ENCODE measurements at regions not wholly inside any gene's neighbourhood (a gene's known extent, or its start where the extent isn't known, plus 50 kb on each side); places are given as distances from the start of the nearest gene placed in this dataset.

DNA sequence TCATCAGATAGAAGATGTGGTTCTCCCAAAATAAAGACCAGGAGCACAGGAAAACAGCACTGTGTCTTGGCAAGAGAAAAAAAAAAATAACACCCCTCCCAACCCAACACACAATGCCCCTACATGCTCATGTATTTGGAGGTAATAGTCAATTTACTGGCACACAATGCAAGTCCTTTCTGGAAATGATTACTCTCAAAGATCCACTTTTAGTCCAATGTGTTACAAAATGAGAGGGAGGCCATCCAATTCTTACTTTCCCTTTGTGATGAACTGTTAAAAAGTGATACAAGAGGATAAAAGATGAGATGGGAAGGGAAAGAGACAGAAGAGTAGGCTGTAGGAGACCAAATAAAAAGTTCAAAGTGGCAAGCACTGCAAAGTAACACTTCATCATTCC is 180.3 kb upstream of the DKK2 start:
- TF ChIP-seq, protein P1, sequence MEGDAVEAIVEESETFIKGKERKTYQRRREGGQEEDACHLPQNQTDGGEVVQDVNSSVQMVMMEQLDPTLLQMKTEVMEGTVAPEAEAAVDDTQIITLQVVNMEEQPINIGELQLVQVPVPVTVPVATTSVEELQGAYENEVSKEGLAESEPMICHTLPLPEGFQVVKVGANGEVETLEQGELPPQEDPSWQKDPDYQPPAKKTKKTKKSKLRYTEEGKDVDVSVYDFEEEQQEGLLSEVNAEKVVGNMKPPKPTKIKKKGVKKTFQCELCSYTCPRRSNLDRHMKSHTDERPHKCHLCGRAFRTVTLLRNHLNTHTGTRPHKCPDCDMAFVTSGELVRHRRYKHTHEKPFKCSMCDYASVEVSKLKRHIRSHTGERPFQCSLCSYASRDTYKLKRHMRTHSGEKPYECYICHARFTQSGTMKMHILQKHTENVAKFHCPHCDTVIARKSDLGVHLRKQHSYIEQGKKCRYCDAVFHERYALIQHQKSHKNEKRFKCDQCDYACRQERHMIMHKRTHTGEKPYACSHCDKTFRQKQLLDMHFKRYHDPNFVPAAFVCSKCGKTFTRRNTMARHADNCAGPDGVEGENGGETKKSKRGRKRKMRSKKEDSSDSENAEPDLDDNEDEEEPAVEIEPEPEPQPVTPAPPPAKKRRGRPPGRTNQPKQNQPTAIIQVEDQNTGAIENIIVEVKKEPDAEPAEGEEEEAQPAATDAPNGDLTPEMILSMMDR (IDR thresholded peaks at IDR 0.05 in 8 of 11, conservative IDR thresholded peaks at IDR 0.05 in 3 of 11): no peak
- no peak for TF ChIP-seq POLR2A (IDR thresholded peaks at IDR 0.05)
